Endothelial cell of umbilical vein (primary cell): ENCODE measurements at regions not wholly inside any gene's neighbourhood (a gene's known extent, or its start where the extent isn't known, plus 50 kb on each side); places are given as distances from the start of the nearest gene placed in this dataset.

ENCODE experiments used
- BruUV-seq: library from RNA; stranded (reverse); fragments of 400-500 nt; replicated peaks from 2 replicates; lab custom pipeline; 2021; lab: Mats Ljungman, UMichigan
- CTCF ChIA-PET: fragments of 300-600, 350-600 bp; sonication (Branson Sonifier 250); formaldehyde crosslinking; loops from one replicate; lab custom pipeline; 2021; ENCODE audit warnings: antibody characterized with exemption, inconsistent platforms; lab: Charles Lee
- POLR2A ChIA-PET: fragments of 300-600, 350-600 bp; sonication (Branson Sonifier 250); formaldehyde crosslinking; loops from one replicate; lab custom pipeline; 2021; ENCODE audit warnings: antibody characterized with exemption, inconsistent platforms; lab: Charles Lee
- DNase-seq: peaks from one replicate; pipeline ENCODE4 v3.0.0-alpha.2; 2011; ENCODE audit warnings: low read depth, low spot score
- FAIRE-seq: peaks from 2 replicates; lab custom pipeline; 2011; peaks lifted over from hg19 to GRCh38; lab: Jason Lieb, UNC
- H2AFZ ChIP-seq: 2 replicates; pipeline ENCODE4 v1.6.0; 2012; ENCODE audit warnings: low read depth, low read length, control low read depth, inconsistent platforms
- H3K27ac ChIP-seq: 2 replicates; pipeline ENCODE4 v1.5.1; 2011; ENCODE audit warnings: low read depth, mild to moderate bottlenecking, control low read depth, low read length, moderate library complexity; ENCODE audit not compliant: insufficient read depth
- H3K27me3 ChIP-seq, 2 experiments: 2 replicates each; pipeline versions ENCODE4 v1.6.0 to v1.6.1; 2011; ENCODE audit warnings: low read length in 2 of 2, mixed read lengths in 1 of 2; ENCODE audit not compliant: control insufficient read depth in 2 of 2, insufficient read depth in 2 of 2
- H3K36me3 ChIP-seq, 2 experiments: 2 replicates in 1 of 2; 3 replicates in 1 of 2; pipeline ENCODE4 v1.5.1; 2011; ENCODE audit warnings: low read length in 2 of 2, mild to moderate bottlenecking in 1 of 2, moderate library complexity in 1 of 2; ENCODE audit not compliant: control insufficient read depth in 2 of 2, insufficient read depth in 2 of 2; ENCODE audit errors: extremely low read depth in 1 of 2
- H3K4me1 ChIP-seq: 3 replicates; pipeline ENCODE4 v1.5.1; 2011; ENCODE audit warnings: mild to moderate bottlenecking, low read length; ENCODE audit not compliant: control insufficient read depth, insufficient read depth; ENCODE audit errors: extremely low read depth
- H3K4me2 ChIP-seq: 2 replicates; pipeline ENCODE4 v1.6.1; 2011; ENCODE audit warnings: low read length, control low read depth, mixed read lengths; ENCODE audit not compliant: insufficient read depth
- H3K4me3 ChIP-seq, 3 experiments: fragments of 200-600 bp in 1 of 3; sonication (generic), shearing (Covaris generic) in 1 of 3; replicated peaks in 1 of 3; 2 replicates each; pipeline ENCODE4 v1.5.1; 2011 to 2016; ENCODE audit warnings: control low read depth in 3 of 3, low read length in 3 of 3, mild to moderate bottlenecking in 2 of 3, inconsistent platforms in 1 of 3, low read depth in 1 of 3, moderate library complexity in 1 of 3; ENCODE audit not compliant: insufficient read depth in 1 of 3
- H3K79me2 ChIP-seq: 2 replicates; pipeline ENCODE4 v1.6.0; 2012; ENCODE audit warnings: low read length, inconsistent platforms; ENCODE audit not compliant: control insufficient read depth, insufficient read depth
- H3K9ac ChIP-seq: replicated peaks from 2 replicates; pipeline ENCODE3; 2011; ENCODE audit warnings: low read length, control low read depth; ENCODE audit not compliant: insufficient read depth; ENCODE audit errors: extremely low read depth
- H3K9me1 ChIP-seq: replicated peaks from 3 replicates; pipeline ENCODE4 v1.6.0; 2011; ENCODE audit warnings: mild to moderate bottlenecking, low read length; ENCODE audit not compliant: control insufficient read depth, insufficient read depth; ENCODE audit errors: extremely low read depth
- H3K9me3 ChIP-seq: replicated peaks from 2 replicates; pipeline ENCODE4 v1.5.1; 2012; ENCODE audit warnings: low read length, inconsistent platforms; ENCODE audit not compliant: control insufficient read depth, insufficient read depth
- H4K20me1 ChIP-seq: replicated peaks from 2 replicates; pipeline ENCODE3; 2011; ENCODE audit warnings: mild to moderate bottlenecking, low read length; ENCODE audit not compliant: control insufficient read depth, insufficient read depth; ENCODE audit errors: extremely low read depth
- CTCF ChIP-seq, 2 donors: IDR thresholded peaks; 1 replicate in 1 of 2; 2 replicates in 1 of 2; pipeline ENCODE4 v1.5.1; 2011; ENCODE audit warnings: low read length in 2 of 2, mild to moderate bottlenecking in 2 of 2, moderate library complexity in 2 of 2, control low read depth in 1 of 2, inconsistent platforms in 1 of 2, low read depth in 1 of 2; ENCODE audit not compliant: insufficient read depth in 1 of 2; ENCODE audit errors: extremely low read depth in 1 of 2
- EZH2 ChIP-seq: IDR thresholded peaks from 2 replicates; pipeline ENCODE4 v1.6.1; 2012; ENCODE audit warnings: borderline replicate concordance, low read depth, mild to moderate bottlenecking, moderate library complexity, low read length, inconsistent platforms; ENCODE audit not compliant: severe bottlenecking
- FOS ChIP-seq: IDR thresholded peaks from 2 replicates; pipeline ENCODE4 v1.6.1; 2011; ENCODE audit warnings: mild to moderate bottlenecking, low read length, moderate library complexity, borderline replicate concordance; ENCODE audit not compliant: insufficient read depth
- GATA2 ChIP-seq: IDR thresholded peaks from 2 replicates; pipeline ENCODE4 v1.7.0; 2011; ENCODE audit warnings: low read depth, mild to moderate bottlenecking, moderate library complexity, mixed read lengths, low read length; ENCODE audit not compliant: insufficient read length, insufficient read depth
- JUN ChIP-seq: IDR thresholded peaks from 2 replicates; pipeline ENCODE4 v1.6.1; 2011; ENCODE audit warnings: borderline replicate concordance, low read depth; ENCODE audit not compliant: insufficient read length, insufficient read depth
- MAX ChIP-seq: IDR thresholded peaks from 2 replicates; pipeline ENCODE4 v1.6.1; 2011; ENCODE audit not compliant: insufficient read depth, insufficient read length
- MYC ChIP-seq: IDR thresholded peaks from one replicate; pipeline ENCODE4 v1.6.1; 2011; ENCODE audit warnings: mild to moderate bottlenecking, low read depth, low read length
- POLR2A ChIP-seq: IDR thresholded peaks from 2 replicates; pipeline ENCODE4 v1.6.1; 2012; ENCODE audit warnings: low read depth, mild to moderate bottlenecking, control low read depth, low read length
- POLR2AphosphoS5 ChIP-seq: IDR thresholded peaks from 2 replicates; pipeline ENCODE4 v1.6.1; 2012; ENCODE audit warnings: low read depth, mild to moderate bottlenecking, control low read depth, low read length, moderate library complexity; ENCODE audit not compliant: insufficient read depth
- dilution Hi-C: fragments of 300-500 bp; cut with MboI; formaldehyde crosslinking; loops from one replicate; pipeline ENCODE4 v1.15.0; 2019; ENCODE audit warnings: low sequenced_read_pairs; ENCODE audit not compliant: extremely low pct_ligation_motif_present
- intact Hi-C: fragments of 100-400 bp; cut with micrococcal nuclease; formaldehyde crosslinking; loops from one replicate; pipeline ENCODE4 v1.10.0; 2022

GRCh38 chr22:49392247-49392646, 435.4 kb downstream of the BRD1 start:
- Histone ChIP-seq H4K20me1 (no peaks in the 10 kb centered on the region), H3K4me3 (no peak overlapping the region), H3K4me1 (no peaks in the 10 kb centered on the region), H3K9me3 (peaks cover 8% of the 10 kb centered on the region), H3K36me3 (no peaks in the 10 kb centered on the region), H3K9me1 (no peaks in the 10 kb centered on the region), H2AFZ (no peak overlapping the region), H3K9ac (no peak overlapping the region), H3K27ac (no peak overlapping the region), H3K79me2 (no peaks in the 10 kb centered on the region), H3K4me2 (no peak overlapping the region), H3K27me3 (no peaks in the 10 kb centered on the region)
- ChIA-PET CTCF (no interaction called here), POLR2A (no interaction called here)
- DNase-seq (no peak), FAIRE-seq (no peak)
- dilution Hi-C loops (no loop called here), intact Hi-C loops (no loop called here)
- BruUV-seq, result no TSS peak
- no peak for TF ChIP-seq MYC
- no peak for TF ChIP-seq MAX
- no peak for TF ChIP-seq POLR2AphosphoS5
- TF ChIP-seq POLR2A, result no peak
- no peak for TF ChIP-seq EZH2
- no peak for TF ChIP-seq GATA2
- no peak for TF ChIP-seq CTCF (IDR thresholded peaks at IDR 0.05; ENCODE audit: extremely low read depth in 1 of 2, insufficient read depth in 1 of 2, low read depth in 1 of 2, low read length in 2 of 2)
- no peak for TF ChIP-seq JUN
- no peak for TF ChIP-seq FOS
